ENCODE measurements at regions not wholly inside any gene's neighbourhood (a gene's known extent, or its start where the extent isn't known, plus 50 kb on each side); places are given as distances from the start of the nearest gene placed in this dataset.
"Not testable (repeated sequence)": the region's sequence is repeated elsewhere in the genome, so short reads cannot be mapped to it uniquely, and the experiment has no call there.

- peak in 45 of 51 donors; percentile 6 to 80 (median 38) for DNase-seq
These were observed 59.2 kb upstream of the ADGRB3 start for GRCh38 chr6:68575765-68576439.

GRCh38 chr6:68572975-68573374, 62.1 kb upstream of the ADGRB3 start:
- no peak for DNase-seq

- DNase-seq, result peak in 2 of 51 donors; percentile 3 to 28
These were observed 62.6 kb upstream of the ADGRB3 start for GRCh38 chr6:68572525-68572924.

GRCh38 chr6:68559716-68560115, 75.4 kb upstream of the ADGRB3 start:
- peak in 12 of 51 donors; percentile 1 to 24 (median 7) for DNase-seq

- DNase-seq, result peak in 7 of 51 donors; percentile 1 to 37 (median 11)
These were observed 76.0 kb upstream of the ADGRB3 start for GRCh38 chr6:68559070-68559469.

- DNase-seq, result no peak
These were observed 88.5 kb upstream of the ADGRB3 start for GRCh38 chr6:68546620-68547019.

GRCh38 chr6:68544450-68544849, 90.6 kb upstream of the ADGRB3 start:
- DNase-seq, result no peak

- DNase-seq, result no peak
These were observed 101.7 kb upstream of the ADGRB3 start for GRCh38 chr6:68533339-68533795.

GRCh38 chr6:68527691-68528090, 107.4 kb upstream of the ADGRB3 start:
- DNase-seq, result no peak

GRCh38 chr6:68506911-68507310, 128.2 kb upstream of the ADGRB3 start:
- DNase-seq, result no peak

- no peak for DNase-seq
These were observed 132.1 kb upstream of the ADGRB3 start for GRCh38 chr6:68502946-68503345.

- DNase-seq, result no peak
These were observed 137.2 kb upstream of the ADGRB3 start for GRCh38 chr6:68497927-68498326.

- not testable (repeated sequence) for DNase-seq
These were observed 140.2 kb upstream of the ADGRB3 start for GRCh38 chr6:68494880-68495279.

- DNase-seq, result no peak
These were observed 158.5 kb upstream of the ADGRB3 start for GRCh38 chr6:68476611-68477010.

GRCh38 chr6:68473433-68474210, 161.5 kb upstream of the ADGRB3 start:
- DNase-seq, result no peak

- no peak for DNase-seq
These were observed 166.7 kb upstream of the ADGRB3 start for GRCh38 chr6:68468244-68468884.

- no peak for DNase-seq
These were observed 176.6 kb upstream of the ADGRB3 start for GRCh38 chr6:68458447-68458846.

- no peak for DNase-seq
These were observed 188.0 kb upstream of the ADGRB3 start for GRCh38 chr6:68447112-68447511.

- no peak for DNase-seq
These were observed 189.2 kb upstream of the ADGRB3 start for GRCh38 chr6:68445926-68446325.

- no peak for DNase-seq
These were observed 191.4 kb upstream of the ADGRB3 start for GRCh38 chr6:68443704-68444103.

- no peak for DNase-seq
These were observed 207.5 kb upstream of the ADGRB3 start for GRCh38 chr6:68427630-68428029.

- DNase-seq, result no peak
These were observed 225.1 kb upstream of the ADGRB3 start for GRCh38 chr6:68410021-68410420.
